Stimulated activated CD8-positive, alpha-beta memory T cell treated with anti-CD3 and anti-CD28 coated beads, Interleukin-7, amount 100 ng/mL, for 4 hours (primary cell): ENCODE measurements at regions not wholly inside any gene's neighbourhood (a gene's known extent, or its start where the extent isn't known, plus 50 kb on each side); places are given as distances from the start of the nearest gene placed in this dataset.
"Not testable (repeated sequence)": the region's sequence is repeated elsewhere in the genome, so short reads cannot be mapped to it uniquely, and the experiment has no call there.

Experiments used
- DNase-seq, 2 donors: peaks; one replicate each; pipeline ENCODE4 v3.0.0-alpha.2; 2020; ENCODE audit warnings: low read depth in 2 of 2

- no peak for DNase-seq
Observed at GRCh38 chr5:126122942-126123341, 300.3 kb upstream of the GRAMD2B start.

DNA sequence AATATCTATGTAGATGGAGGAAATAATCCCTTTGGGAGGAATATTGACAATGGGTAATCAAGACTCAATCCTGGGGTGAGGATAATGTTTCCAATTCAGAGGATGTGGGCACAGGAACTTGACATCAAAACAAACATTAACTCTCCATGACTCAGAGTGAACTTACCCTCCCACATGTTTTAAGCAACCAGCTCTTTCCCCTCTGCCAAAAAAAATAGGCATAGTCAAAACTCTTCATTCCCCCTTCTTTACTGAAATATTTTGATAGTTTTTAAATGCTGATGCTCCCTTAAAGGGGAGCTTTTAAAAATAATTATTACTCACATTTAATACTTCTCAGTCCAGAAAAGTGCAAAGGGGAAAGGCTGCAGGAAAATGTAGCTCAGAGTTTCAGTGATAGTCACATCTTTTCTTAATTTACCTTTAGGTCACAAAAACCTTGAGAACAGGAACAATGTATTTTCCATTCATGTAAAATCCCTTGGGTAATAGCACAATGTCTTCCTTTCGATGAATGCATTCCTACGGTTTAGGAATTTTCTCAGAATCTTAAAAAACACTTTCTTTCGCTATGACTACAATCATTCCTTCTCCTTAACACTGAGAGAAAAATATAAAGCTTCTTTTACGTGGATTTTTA lies 298.4 kb upstream of the GRAMD2B start:
- no peak for DNase-seq

DNA sequence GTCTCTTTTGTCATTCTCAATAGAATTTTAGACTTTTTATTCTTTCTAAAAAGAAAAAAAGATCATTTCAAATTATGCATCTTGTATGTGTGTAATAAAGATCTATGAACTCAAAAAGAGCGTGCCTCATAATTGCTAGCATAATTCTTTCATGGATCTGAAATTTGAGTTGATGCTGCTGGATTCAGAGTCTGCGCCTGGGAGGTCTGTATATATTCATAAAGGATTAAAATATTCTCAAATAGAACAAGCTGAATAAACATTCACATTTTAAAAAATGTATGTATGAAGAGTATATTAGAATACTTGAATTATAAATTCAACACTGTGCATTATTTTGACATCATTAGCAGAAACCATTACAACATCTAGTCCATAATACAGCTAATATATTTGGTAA lies 297.8 kb upstream of the GRAMD2B start:
- DNase-seq, result no peak

- DNase-seq, result no peak
Observed at GRCh38 chr5:126126574-126126973, 296.6 kb upstream of the GRAMD2B start.

DNA sequence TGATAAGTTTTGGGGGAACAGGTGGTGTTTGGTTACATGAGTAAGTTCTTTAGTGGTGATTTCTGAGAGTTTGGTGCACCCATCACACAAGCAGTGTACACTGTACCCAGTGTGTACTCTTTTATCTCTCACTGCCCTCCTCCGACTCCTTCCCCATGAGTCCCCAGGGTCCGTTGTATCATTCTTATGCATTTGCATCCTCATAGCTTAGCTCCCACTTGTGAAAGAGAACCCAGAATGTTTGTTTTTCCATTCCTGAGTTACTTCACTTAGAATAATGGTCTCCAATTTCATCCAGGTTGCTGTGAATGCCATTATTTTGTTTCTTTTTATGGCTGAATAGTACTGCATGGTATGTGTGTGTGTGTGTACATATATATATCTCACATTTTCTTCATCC lies 295.8 kb upstream of the GRAMD2B start:
- DNase-seq, result not testable (repeated sequence)

DNA sequence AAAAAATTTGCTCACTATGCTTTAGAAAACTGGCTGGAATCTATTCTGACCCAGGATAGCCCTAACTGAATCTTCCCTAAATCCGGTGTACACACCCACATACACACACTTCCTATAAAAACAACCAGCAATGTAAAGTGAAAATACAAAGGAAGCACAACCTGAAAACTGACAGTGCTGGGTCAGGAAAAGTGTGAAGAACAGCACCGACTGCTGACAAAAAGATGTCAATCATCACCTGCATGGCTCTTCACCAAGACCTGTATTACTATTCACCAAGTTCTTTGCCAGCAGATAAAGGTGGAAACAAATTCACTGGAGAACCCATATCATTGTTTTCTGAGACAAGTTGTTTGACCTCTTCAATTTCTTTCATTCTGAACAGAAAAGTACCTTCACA lies 293.8 kb upstream of the GRAMD2B start:
- no peak for DNase-seq

- DNase-seq, result no peak
Observed at GRCh38 chr5:126133424-126133823, 289.8 kb upstream of the GRAMD2B start.

DNA sequence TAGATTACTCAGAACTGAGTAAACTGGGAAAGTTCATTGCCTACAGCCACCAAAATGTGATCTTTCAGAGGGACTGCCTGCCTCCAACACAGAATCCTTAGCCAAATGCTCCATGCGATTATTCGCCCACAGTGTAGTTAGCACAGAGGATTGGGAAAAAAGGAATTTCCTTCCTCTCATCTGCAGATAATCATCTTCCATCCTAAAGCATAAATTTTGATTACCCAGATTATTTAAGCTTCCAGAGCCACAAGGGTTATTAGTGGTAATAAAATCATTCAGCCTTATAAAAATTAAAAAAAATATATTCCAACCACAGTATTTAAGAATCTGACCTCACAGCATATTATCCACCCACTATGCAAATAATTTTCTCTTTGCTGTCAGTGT lies 285.3 kb upstream of the GRAMD2B start:
- no peak for DNase-seq

GRCh38 chr5:126138281-126138931 lies 284.8 kb upstream of the GRAMD2B start:
- no peak for DNase-seq

DNA sequence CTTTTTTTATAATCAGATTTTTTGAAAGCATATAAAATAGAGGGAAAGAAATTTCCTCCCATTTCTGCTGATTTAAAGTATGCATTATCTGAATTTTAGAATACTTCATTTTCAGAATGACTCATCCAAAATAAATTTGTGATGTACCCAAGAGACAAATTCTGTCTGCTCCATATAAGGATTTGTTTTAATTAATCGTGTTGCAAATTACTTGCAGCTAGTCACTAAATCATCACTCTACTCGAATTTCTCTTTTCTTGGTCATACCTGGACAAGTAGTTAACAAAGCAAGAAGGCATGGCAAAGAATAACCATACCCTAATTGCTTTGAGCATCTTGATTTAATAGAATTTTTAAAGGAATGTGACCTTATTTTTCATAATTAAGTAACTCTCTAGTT lies 284.1 kb upstream of the GRAMD2B start:
- DNase-seq, result no peak

DNA sequence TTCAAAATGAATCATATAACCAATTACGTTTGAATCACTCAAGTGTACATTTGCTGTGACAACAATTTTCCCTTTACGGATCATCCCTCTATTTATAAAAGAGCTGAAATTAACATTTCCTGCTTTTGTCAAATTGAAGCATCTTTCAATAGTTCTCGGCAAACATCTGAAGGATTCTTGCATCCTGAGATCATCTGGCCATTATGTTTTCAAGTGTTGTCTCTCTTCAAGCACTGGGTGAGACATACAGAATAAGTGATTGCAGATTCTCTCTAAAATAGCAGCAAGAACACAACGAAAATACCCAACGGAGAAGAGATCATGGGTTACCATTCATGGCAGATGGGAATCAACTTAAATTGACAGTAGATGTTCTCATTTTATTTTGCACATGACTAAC lies 283.4 kb upstream of the GRAMD2B start:
- DNase-seq, result no peak

DNA sequence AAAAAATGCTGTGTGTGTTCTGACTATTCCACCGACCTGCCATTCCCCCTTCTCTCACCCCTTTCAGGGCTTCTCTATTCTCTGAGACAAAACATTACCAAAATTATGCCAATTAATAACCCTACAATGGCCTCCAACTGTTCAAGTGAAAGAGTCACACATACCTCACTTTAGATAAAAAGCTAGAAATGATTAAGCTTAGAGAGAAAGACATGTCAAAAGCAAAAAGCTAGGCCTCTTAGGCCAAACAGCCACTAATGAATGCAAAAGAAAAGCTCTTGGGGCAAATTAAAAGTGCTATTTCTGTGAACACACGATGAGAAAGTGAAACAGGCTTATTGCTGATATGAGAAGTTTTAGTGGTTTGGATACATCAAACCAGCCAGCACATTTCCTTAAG lies 279.6 kb upstream of the GRAMD2B start:
- DNase-seq, result no peak

DNA sequence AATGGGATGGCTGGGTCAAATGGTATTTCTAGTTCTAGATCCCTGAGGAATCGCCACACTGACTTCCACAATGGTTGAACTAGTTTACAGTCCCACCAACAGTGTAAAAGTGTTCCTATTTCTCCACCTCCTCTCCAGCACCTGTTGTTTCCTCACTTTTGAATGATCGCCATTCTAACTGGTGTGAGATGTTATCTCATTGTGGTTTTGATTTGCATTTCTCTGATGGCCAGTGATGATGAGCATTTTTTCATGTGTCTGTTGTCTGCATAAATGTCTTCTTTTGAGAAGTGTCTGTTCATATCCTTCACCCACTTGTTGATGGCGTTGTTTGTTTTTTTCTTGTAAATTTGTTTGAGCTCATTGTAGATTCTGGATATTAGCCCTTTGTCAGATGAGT lies 272.9 kb upstream of the GRAMD2B start:
- not testable (repeated sequence) for DNase-seq

DNA sequence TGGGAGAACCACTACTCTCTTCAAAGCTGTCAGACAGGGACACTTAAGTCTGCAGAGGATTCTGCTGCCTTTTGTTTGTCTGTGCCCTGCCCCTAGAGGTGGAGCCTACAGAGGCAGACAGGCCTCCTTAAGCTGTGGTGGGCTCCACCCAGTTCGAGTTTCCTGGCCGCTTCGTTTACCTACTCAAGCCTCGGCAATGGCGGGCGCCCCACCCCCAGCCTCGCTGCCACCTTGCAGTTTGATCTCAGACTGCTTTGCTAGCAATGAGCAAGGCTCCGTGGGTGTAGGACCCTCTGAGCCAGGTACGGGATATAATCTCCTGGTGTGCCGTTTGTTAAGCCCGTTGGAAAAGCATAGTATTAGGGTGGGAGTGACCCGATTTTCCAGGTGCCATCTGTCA lies 267.9 kb upstream of the GRAMD2B start:
- not testable (repeated sequence) for DNase-seq

DNA sequence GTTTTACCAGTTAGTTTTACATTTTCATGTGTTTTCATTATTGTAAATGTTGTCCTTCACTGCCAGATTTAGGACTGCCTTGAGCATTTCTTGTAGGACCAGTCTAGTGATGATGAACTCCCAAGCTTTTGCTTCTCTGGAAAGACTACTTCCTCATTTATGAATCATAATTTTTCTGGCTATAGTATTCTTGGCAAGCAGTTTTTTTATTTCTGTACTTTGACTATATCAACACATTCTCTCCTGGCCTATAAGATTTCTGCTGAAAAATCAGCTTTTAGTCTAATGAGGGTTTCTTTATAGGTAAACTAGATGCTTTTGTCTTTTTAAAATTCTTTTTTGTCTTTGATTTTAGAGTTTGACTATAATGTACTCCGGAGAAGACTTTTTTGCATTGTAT lies 256.8 kb upstream of the GRAMD2B start:
- DNase-seq, result no peak

DNA sequence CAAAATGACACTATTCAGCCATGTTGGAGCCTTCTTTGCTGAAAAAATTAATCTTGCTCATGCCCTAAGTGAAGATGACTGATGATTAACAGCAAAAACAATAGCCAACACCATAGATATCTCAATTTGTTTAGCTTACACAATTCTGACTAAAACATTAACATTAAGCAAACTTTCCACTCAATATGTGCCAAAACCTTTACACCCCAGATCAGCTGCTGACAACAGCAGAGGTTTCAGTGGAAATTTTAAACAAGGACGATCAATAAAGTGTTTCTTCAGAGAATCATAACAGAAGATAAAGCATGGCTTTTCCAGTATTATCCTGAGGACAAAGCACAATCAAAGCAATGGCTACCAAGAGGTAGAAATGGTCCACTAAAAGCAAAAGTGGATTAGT lies 254.4 kb upstream of the GRAMD2B start:
- DNase-seq, result no peak

- DNase-seq, result no peak
Observed at GRCh38 chr5:126171916-126172315, 251.3 kb upstream of the GRAMD2B start.

DNA sequence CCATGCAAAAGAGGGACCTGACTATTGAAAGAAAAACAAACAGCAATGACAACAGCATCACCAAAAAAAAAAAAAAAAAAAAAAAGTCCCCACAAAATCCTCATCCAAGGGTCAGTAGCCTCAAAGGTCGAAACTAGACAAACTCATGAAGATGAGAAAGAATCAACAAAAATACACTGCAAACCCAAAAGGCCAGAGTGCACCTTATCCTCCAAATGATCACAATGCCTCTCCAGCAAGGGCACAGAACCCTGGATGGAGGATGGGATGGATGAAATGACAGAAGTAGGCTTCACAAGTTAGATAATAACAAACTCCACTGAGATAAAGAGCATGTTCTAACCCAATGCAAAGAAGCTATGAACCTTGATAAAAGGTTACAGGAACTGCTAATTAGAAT lies 250.4 kb upstream of the GRAMD2B start:
- DNase-seq, result no peak

DNA sequence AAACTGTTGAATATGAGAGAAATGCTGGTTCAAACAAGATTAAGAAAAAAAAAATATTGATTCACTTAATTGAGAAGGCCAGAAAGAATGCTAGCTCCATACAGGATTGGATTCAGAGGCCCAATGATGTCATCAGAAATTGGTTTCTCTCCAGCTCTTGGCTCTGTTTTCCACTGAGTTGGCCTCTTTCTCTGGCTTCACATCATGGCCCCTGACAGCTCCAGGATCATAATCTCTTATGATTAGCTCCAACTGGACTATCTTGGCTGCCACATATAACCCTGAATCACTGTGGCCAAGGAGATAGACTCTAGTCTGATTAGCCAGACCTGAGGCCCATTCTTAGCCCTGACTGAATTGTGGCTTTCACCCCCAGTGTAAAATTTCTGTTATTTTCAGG lies 244.7 kb upstream of the GRAMD2B start:
- DNase-seq, result no peak

DNA sequence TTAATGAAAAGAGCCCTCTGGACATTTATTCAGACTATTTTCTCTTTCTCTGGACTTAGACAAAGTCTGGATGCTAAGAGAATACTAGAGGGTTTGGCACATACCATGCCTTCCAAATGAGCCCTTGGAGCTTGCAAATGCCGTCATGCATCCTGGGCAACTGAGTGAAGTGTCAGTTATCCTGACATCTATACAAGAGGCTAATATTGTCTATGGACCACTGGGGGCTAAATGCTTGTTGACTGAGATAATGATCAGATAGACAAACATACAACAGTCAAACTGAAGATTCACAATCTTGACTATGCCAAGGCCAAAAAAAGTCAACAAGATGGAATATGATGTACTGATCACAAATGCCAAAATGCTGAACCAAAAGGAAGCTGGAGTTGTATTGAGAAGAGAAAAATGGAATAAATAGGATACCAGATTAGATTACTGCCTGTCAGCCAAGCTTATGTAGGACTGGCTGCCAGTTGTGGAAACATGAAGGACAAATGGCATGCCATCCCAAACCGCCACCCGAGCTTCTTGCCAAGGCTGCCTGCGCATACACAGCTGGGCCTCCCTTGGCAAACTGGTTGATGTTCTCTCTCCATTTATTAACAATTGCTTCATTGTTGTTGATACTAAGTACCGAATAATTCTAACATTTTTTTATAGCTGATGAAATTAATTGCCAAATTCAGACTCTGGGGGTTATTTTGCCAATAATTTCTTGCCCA lies 240.1 kb upstream of the GRAMD2B start:
- DNase-seq, result no peak

DNA sequence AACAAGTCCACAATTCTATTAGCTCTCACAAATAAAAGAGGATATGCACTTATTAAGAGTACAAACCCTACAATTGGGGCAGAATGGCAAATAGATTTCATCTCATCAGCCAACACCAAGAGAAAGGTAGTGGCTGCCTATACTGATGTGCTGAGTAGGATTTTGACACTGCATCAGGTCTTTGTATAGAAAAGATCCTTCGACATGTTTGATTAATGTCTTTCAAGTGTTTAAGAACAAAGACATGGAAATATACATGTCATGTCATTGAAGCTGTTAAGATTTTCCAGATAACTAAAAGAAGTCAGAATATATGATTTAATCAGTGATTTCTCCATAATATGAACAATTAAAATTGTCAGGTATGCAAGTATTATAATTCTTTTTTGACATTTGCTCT lies 238.7 kb upstream of the GRAMD2B start:
- DNase-seq, result no peak

GRCh38 chr5:126186210-126186609 lies 237.0 kb upstream of the GRAMD2B start:
- DNase-seq, result no peak

- no peak for DNase-seq
Observed at GRCh38 chr5:126188804-126189203, 234.4 kb upstream of the GRAMD2B start.
